ENCODE measurements at regions not wholly inside any gene's neighbourhood (a gene's known extent, or its start where the extent isn't known, plus 50 kb on each side); places are given as distances from the start of the nearest gene placed in this dataset.

DNA sequence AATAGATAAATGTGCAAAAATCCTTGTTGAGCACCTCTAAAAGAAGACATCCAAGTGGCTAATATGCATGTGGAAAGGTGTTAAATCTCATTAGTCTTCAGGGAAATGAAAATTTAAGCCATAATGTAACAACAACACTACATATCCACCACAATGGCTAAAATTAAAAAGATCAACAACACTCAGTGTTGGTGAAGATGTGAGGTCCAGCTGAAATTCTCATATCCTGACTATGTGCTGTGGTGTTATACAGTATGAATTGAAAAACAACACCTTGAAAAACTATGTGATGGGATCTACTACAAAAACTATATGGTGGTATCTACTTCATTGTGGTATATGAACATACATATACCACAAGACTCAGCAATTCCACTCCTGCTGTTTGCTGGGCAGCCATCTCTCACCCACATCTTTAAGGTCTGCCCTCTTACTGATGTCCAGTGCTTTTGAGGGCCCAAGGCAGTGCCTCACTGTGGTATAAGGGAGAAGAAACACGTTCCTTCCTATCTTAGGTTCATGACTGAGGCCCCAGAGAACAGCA, 146.4 kb downstream of the CD83 start:
- Histone ChIP-seq H3K4me3 (ENCODE audit: severe bottlenecking) (no peak overlapping the region), H3K9me3 (ENCODE audit: severe bottlenecking) (peaks cover 7% of the 10 kb centered on the region), H3K27ac (ENCODE audit: poor library complexity, severe bottlenecking) (no peak overlapping the region), H3K36me3 (ENCODE audit: low read depth) (0 out of 2 replicates have a peak, but pooled peaks cover 3% of the 10 kb centered on the region), H3K27me3 (ENCODE audit: insufficient read depth, poor library complexity, severe bottlenecking) (no peaks in the 10 kb centered on the region), H3K4me1 (ENCODE audit: insufficient read depth, poor library complexity, severe bottlenecking) (no peaks in the 10 kb centered on the region)
- no peak for TF ChIP-seq CTCF (IDR thresholded peaks at IDR 0.05; ENCODE audit: poor library complexity, severe bottlenecking)
- ATAC-seq (ENCODE audit: low read depth) (no peak), DNase-seq (ENCODE audit: low spot score) (no peak)

- Histone ChIP-seq H3K4me1 (ENCODE audit: insufficient read depth, poor library complexity, severe bottlenecking) (peaks cover under 1% of the 10 kb centered on the region), H3K27ac (ENCODE audit: poor library complexity, severe bottlenecking) (no peak overlapping the region), H3K4me3 (ENCODE audit: severe bottlenecking) (no peak overlapping the region), H3K27me3 (ENCODE audit: insufficient read depth, poor library complexity, severe bottlenecking) (no peaks in the 10 kb centered on the region), H3K36me3 (ENCODE audit: low read depth) (0 out of 2 replicates have a peak, but pooled peaks cover 3% of the 10 kb centered on the region), H3K9me3 (ENCODE audit: severe bottlenecking) (peaks cover 7% of the 10 kb centered on the region)
- no peak for TF ChIP-seq CTCF (IDR thresholded peaks at IDR 0.05; ENCODE audit: poor library complexity, severe bottlenecking)
- no peak for DNase-seq (ENCODE audit: low spot score)
- no peak for ATAC-seq (ENCODE audit: low read depth)
Measured at GRCh38 chr6:14265049-14266021, 147.8 kb downstream of the CD83 start.

GRCh38 chr6:14266266-14266665, 148.7 kb downstream of the CD83 start:
- no peak overlapping the region for H3K4me3 ChIP-seq (ENCODE audit: severe bottlenecking)
- peaks cover 9% of the 10 kb centered on the region for H3K4me1 ChIP-seq (ENCODE audit: insufficient read depth, poor library complexity, severe bottlenecking)
- no peak for TF ChIP-seq CTCF (IDR thresholded peaks at IDR 0.05; ENCODE audit: poor library complexity, severe bottlenecking)
- ATAC-seq (ENCODE audit: low read depth) (no peak), DNase-seq (ENCODE audit: low spot score) (no peak)
- no peaks in the 10 kb centered on the region for H3K27me3 ChIP-seq (ENCODE audit: insufficient read depth, poor library complexity, severe bottlenecking)
- 0 out of 2 replicates have a peak, but pooled peaks cover 2% of the 10 kb centered on the region for H3K36me3 ChIP-seq (ENCODE audit: low read depth)
- H3K9me3 ChIP-seq (ENCODE audit: severe bottlenecking) = peaks cover 3% of the 10 kb centered on the region
- no peak overlapping the region for H3K27ac ChIP-seq (ENCODE audit: poor library complexity, severe bottlenecking)

DNA sequence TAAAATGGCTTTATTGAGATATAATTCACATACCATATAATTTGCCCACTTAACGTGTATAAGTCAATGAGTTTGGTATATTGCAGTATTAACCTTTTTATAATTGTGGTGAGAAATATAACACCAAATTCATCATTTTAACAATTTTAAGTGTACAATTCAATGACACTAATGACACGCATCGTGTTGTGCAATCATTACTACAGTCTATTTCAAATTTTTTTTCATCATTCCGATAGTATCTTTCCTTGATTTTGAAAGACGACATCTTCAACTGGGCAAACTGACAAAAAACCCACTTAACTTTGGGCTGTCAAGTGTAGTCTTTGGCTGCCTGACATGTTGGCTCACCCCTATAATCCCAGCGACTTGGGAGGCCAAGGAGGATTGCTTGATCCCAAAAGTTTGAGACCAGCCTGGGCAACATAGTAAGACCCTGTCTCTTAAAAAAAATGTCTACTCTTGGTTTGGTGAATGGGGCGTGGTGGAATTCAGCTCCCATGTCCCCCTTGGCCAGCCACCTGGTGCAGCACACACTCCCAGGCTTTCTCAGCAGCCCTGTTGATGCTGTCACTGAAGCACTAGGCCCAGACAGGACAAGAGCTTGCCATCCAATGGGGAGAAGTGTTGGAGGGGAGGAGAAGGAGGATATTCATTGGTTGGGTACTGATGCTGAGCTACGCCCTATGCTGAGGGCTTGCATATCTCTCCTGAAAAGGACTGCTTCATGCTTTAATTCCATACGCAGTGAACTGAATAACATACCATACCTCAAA, 150.5 kb downstream of the CD83 start:
- H3K4me3 ChIP-seq (ENCODE audit: severe bottlenecking) = no peak overlapping the region
- no peak for TF ChIP-seq CTCF (IDR thresholded peaks at IDR 0.05; ENCODE audit: poor library complexity, severe bottlenecking)
- DNase-seq (ENCODE audit: low spot score) (no peak), ATAC-seq (ENCODE audit: low read depth) (no peak)
- H3K27me3 ChIP-seq (ENCODE audit: insufficient read depth, poor library complexity, severe bottlenecking) = no peaks in the 10 kb centered on the region
- peaks cover 6% of the 10 kb centered on the region for H3K9me3 ChIP-seq (ENCODE audit: severe bottlenecking)
- H3K27ac ChIP-seq (ENCODE audit: poor library complexity, severe bottlenecking) = no peak overlapping the region
- H3K4me1 ChIP-seq (ENCODE audit: insufficient read depth, poor library complexity, severe bottlenecking) = peaks cover 16% of the 10 kb centered on the region
- H3K36me3 ChIP-seq (ENCODE audit: low read depth) = no peaks in the 10 kb centered on the region
